ENCODE measurements at regions not wholly inside any gene's neighbourhood (a gene's known extent, or its start where the extent isn't known, plus 50 kb on each side); places are given as distances from the start of the nearest gene placed in this dataset.

DNA sequence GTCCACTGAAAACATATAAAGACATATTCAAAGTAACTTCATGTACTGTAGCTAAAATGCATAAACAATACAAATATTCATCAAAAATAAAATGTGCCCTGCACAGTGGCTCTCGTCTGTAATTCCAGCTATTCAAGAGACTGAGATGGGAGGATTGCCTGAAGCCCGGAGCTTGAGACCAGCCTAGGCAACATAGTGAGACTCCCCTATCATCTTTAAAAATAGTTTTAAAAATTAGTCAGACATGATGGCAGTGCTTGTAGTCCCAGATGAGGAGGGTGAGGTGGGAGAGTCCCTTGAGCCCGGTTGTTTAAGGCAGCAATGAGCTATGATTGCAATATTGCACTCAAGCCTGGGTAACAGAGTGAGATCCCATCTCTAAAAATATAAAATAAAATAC, 534.1 kb downstream of the ANXA1 start:
- no peak for DNase-seq (ENCODE audit: extremely low spot score)
- CTCF ChIA-PET, result no interaction called here
- POLR2A ChIA-PET, result no interaction called here
- TF ChIP-seq, protein P1, sequence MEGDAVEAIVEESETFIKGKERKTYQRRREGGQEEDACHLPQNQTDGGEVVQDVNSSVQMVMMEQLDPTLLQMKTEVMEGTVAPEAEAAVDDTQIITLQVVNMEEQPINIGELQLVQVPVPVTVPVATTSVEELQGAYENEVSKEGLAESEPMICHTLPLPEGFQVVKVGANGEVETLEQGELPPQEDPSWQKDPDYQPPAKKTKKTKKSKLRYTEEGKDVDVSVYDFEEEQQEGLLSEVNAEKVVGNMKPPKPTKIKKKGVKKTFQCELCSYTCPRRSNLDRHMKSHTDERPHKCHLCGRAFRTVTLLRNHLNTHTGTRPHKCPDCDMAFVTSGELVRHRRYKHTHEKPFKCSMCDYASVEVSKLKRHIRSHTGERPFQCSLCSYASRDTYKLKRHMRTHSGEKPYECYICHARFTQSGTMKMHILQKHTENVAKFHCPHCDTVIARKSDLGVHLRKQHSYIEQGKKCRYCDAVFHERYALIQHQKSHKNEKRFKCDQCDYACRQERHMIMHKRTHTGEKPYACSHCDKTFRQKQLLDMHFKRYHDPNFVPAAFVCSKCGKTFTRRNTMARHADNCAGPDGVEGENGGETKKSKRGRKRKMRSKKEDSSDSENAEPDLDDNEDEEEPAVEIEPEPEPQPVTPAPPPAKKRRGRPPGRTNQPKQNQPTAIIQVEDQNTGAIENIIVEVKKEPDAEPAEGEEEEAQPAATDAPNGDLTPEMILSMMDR (IDR thresholded peaks at IDR 0.05; ENCODE audit: control extremely low read depth, extremely low read depth, low read depth, missing control alignments), result no peak

DNA sequence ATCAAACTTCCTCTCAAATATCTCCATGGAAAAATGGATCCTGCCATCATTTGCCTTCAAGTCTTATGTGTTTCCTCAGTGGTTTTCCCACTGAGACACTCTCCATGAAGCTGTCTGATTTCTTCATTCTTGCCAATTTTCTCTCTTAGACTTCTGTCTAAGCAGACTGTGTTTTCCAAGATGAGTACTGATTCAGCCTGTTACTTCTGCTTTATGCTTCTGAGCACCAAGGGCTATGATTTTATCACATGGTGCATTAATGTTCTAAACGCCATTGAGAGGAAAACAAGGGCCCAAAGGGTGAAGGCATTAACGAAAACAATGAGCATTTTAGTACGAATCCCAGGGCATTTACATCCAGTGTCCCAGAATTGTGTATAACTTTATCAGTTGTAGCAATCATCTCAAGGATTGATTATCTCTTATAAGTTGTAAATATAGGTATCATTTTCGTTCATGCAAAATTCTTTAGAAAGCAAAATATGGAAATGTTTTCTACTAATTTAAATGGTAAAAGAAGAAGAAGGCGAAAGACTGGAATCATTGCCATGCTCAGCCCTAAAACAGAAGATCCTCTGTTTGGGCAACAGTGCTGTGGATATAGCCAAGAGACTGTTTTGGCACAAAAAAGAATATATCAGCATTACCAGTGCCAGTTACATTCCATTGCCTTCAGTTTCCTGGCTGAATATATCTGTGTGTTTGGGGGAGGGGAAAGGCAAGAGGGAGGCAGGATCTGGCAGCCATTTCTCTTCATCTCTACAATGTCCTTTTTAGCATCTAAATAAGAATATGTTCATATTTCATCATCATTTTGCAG, 537.6 kb downstream of the ANXA1 start:
- POLR2A ChIA-PET, result no interaction called here
- TF ChIP-seq, protein P1 (IDR thresholded peaks at IDR 0.05; ENCODE audit: control extremely low read depth, extremely low read depth, low read depth, missing control alignments), result no peak
- CTCF ChIA-PET, result no interaction called here
- no peak for DNase-seq (ENCODE audit: extremely low spot score)

GRCh38 chr9:73701415-73702057, 549.9 kb downstream of the ANXA1 start:
- CTCF ChIA-PET, result interaction anchor here (1.1 kb wide), 1 partner anchor 869 kb away, joined by 3 read pairs; no protein-coding TSS in a partner anchor
- POLR2A ChIA-PET, result no interaction called here
- TF ChIP-seq, protein P1 (IDR thresholded peaks at IDR 0.05; ENCODE audit: control extremely low read depth, extremely low read depth, low read depth, missing control alignments), result no peak
- DNase-seq (ENCODE audit: extremely low spot score), result no peak

DNA sequence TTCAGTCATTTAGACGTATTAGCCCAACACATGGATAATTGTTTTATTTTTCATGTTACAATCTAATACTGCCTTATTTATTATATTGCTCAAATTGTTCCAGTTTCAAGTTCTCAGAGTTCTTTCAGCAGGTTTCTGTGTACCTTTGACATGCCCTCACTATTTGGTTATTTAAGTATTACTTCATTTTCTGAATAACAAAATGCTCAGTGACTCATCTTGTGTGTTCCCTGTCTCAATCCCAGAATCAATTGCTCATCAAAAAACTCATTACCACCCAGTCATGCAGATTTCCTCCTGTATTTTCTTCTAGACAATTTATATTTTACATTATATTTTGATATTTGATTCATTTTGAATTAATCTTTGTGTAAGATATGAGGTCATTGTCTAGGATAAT, 562.6 kb downstream of the ANXA1 start:
- no peak for DNase-seq (ENCODE audit: extremely low spot score)
- CTCF ChIA-PET, result no interaction called here

GRCh38 chr9:73715591-73715990, 563.9 kb downstream of the ANXA1 start:
- POLR2A ChIA-PET, result no interaction called here
- DNase-seq (ENCODE audit: extremely low spot score), result no peak
- CTCF ChIA-PET, result no interaction called here
- TF ChIP-seq, protein P1 (IDR thresholded peaks at IDR 0.05; ENCODE audit: control extremely low read depth, extremely low read depth, low read depth, missing control alignments), result no peak

More for the DNA sequence above, 562.6 kb downstream of the ANXA1 start:
- TF ChIP-seq, protein P1 (IDR thresholded peaks at IDR 0.05; ENCODE audit: control extremely low read depth, extremely low read depth, low read depth, missing control alignments), result no peak
- POLR2A ChIA-PET, result no interaction called here

- TF ChIP-seq, protein P1 (IDR thresholded peaks at IDR 0.05; ENCODE audit: control extremely low read depth, extremely low read depth, low read depth, missing control alignments), result no peak
- CTCF ChIA-PET, result no interaction called here
- POLR2A ChIA-PET, result no interaction called here
- no peak for DNase-seq (ENCODE audit: extremely low spot score)
Measured at GRCh38 chr9:73719660-73720059, 568.0 kb downstream of the ANXA1 start.
